ENCODE measurements at regions not wholly inside any gene's neighbourhood (a gene's known extent, or its start where the extent isn't known, plus 50 kb on each side); places are given as distances from the start of the nearest gene placed in this dataset.

GRCh38 chr21:38658511-38658910 is 147.2 kb upstream of the ETS2 start:
- TF ChIP-seq CTCF (conservative IDR thresholded peaks at IDR 0.05), result no peak
- no peak overlapping the region for H3K27ac ChIP-seq

GRCh38 chr21:38659936-38660332 is 145.8 kb upstream of the ETS2 start:
- TF ChIP-seq CTCF (conservative IDR thresholded peaks at IDR 0.05), result no peak
- peak overlapping the region; percentile 13; the same call in 1 of the 2 replicates for H3K27ac ChIP-seq

GRCh38 chr21:38660333-38661196 is 145.2 kb upstream of the ETS2 start:
- H3K27ac ChIP-seq, result peak overlapping the region; percentile 13; the same call in 1 of the 2 replicates
- no peak for TF ChIP-seq CTCF (conservative IDR thresholded peaks at IDR 0.05)

- peak overlapping the region; percentile 13; the same call in 1 of the 2 replicates for H3K27ac ChIP-seq
- TF ChIP-seq CTCF (conservative IDR thresholded peaks at IDR 0.05), result no peak
Observed at GRCh38 chr21:38661197-38661871, 144.4 kb upstream of the ETS2 start.

GRCh38 chr21:38661889-38662568 is 143.7 kb upstream of the ETS2 start:
- no peak overlapping the region for H3K27ac ChIP-seq
- no peak for TF ChIP-seq CTCF (conservative IDR thresholded peaks at IDR 0.05)

- no peak for TF ChIP-seq CTCF (conservative IDR thresholded peaks at IDR 0.05)
- H3K27ac ChIP-seq, result no peak overlapping the region
Observed at GRCh38 chr21:38663282-38663681, 142.4 kb upstream of the ETS2 start.

- no peak for TF ChIP-seq CTCF (conservative IDR thresholded peaks at IDR 0.05)
Observed at GRCh38 chr21:38664315-38664714, 141.4 kb upstream of the ETS2 start.

More at GRCh38 chr21:38664315-38664714, 141.4 kb upstream of the ETS2 start:
- H3K27ac ChIP-seq, result no peak overlapping the region
